Osteoblast (primary cell): ENCODE measurements at regions not wholly inside any gene's neighbourhood (a gene's known extent, or its start where the extent isn't known, plus 50 kb on each side); places are given as distances from the start of the nearest gene placed in this dataset.

ENCODE experiments used
- DNase-seq: peaks from one replicate; pipeline ENCODE4 v3.0.0; 2011; ENCODE audit warnings: low spot score, mixed read lengths; ENCODE audit not compliant: insufficient read length; ENCODE audit errors: missing footprints
- H2AFZ ChIP-seq: 2 replicates; pipeline ENCODE4 v1.6.0; 2011; ENCODE audit warnings: mild to moderate bottlenecking, low read length
- H3K27ac ChIP-seq: 2 replicates; pipeline ENCODE4 v1.5.1; 2011; ENCODE audit warnings: mild to moderate bottlenecking, low read depth, low read length, moderate library complexity
- H3K27me3 ChIP-seq: 2 replicates; pipeline ENCODE4 v1.6.0; 2012; ENCODE audit warnings: mild to moderate bottlenecking, control low read depth, inconsistent platforms, low read length, moderate library complexity; ENCODE audit not compliant: insufficient read depth
- H3K36me3 ChIP-seq: 2 replicates; pipeline ENCODE4 v1.5.1; 2011; ENCODE audit warnings: mild to moderate bottlenecking, low read length, control low read depth, moderate library complexity; ENCODE audit not compliant: insufficient read depth
- H3K4me1 ChIP-seq: 2 replicates; pipeline ENCODE4 v1.5.1; 2011; ENCODE audit warnings: mild to moderate bottlenecking, low read length, control low read depth, moderate library complexity; ENCODE audit not compliant: insufficient read depth
- H3K4me2 ChIP-seq: 2 replicates; pipeline ENCODE4 v1.6.0; 2011; ENCODE audit warnings: mild to moderate bottlenecking, low read length; ENCODE audit not compliant: insufficient read depth
- H3K4me3 ChIP-seq: fragments of 200-600 bp; sonication (generic); 3 replicates; pipeline ENCODE4 v1.5.1; 2012; ENCODE audit warnings: mild to moderate bottlenecking, low read length, inconsistent platforms; ENCODE audit not compliant: insufficient read depth
- H3K79me2 ChIP-seq: 2 replicates; pipeline ENCODE4 v1.6.0; 2012; ENCODE audit warnings: mild to moderate bottlenecking, low read length, control low read depth, inconsistent platforms; ENCODE audit not compliant: insufficient read depth
- H3K9me3 ChIP-seq: 2 replicates; pipeline ENCODE4 v1.5.1; 2011; ENCODE audit warnings: low read depth, low read length, control low read depth
- H4K20me1 ChIP-seq: 2 replicates; pipeline ENCODE4 v1.6.0; 2012; ENCODE audit warnings: mild to moderate bottlenecking, low read length, control low read depth; ENCODE audit not compliant: insufficient read depth
- CTCF ChIP-seq: IDR thresholded peaks from 2 replicates; pipeline ENCODE4 v1.5.1; 2011; ENCODE audit warnings: mild to moderate bottlenecking, low read depth, low read length, moderate library complexity; ENCODE audit errors: extremely low read depth

GRCh38 chr18:51865538-51865937, 474.5 kb upstream of the DCC start:
- no peak for DNase-seq
- no peaks in the 10 kb centered on the region for H3K36me3 ChIP-seq
- H3K4me1 ChIP-seq: no peaks in the 10 kb centered on the region
- no peak overlapping the region for H3K4me3 ChIP-seq
- no peak overlapping the region for H3K27ac ChIP-seq
- no peak for TF ChIP-seq CTCF
- H2AFZ ChIP-seq: no peak overlapping the region
- H3K27me3 ChIP-seq: no peaks in the 10 kb centered on the region
- H3K9me3 ChIP-seq: no peaks in the 10 kb centered on the region
- H4K20me1 ChIP-seq: no peaks in the 10 kb centered on the region
- H3K4me2 ChIP-seq: no peak overlapping the region
- H3K79me2 ChIP-seq: no peaks in the 10 kb centered on the region

GRCh38 chr18:51867767-51868166, 472.2 kb upstream of the DCC start:
- Histone ChIP-seq H3K36me3 (no peaks in the 10 kb centered on the region), H4K20me1 (no peaks in the 10 kb centered on the region), H3K4me3 (no peak overlapping the region), H3K9me3 (no peaks in the 10 kb centered on the region), H2AFZ (no peak overlapping the region), H3K27ac (no peak overlapping the region), H3K4me2 (no peak overlapping the region), H3K27me3 (no peaks in the 10 kb centered on the region), H3K79me2 (no peaks in the 10 kb centered on the region), H3K4me1 (no peaks in the 10 kb centered on the region)
- no peak for TF ChIP-seq CTCF
- no peak for DNase-seq

GRCh38 chr18:51878724-51879123, 461.3 kb upstream of the DCC start:
- Histone ChIP-seq H3K27ac (no peak overlapping the region), H3K36me3 (no peaks in the 10 kb centered on the region), H3K4me1 (no peaks in the 10 kb centered on the region), H4K20me1 (no peaks in the 10 kb centered on the region), H3K27me3 (no peaks in the 10 kb centered on the region), H2AFZ (no peak overlapping the region), H3K79me2 (no peaks in the 10 kb centered on the region), H3K4me2 (no peak overlapping the region), H3K4me3 (no peak overlapping the region), H3K9me3 (no peaks in the 10 kb centered on the region)
- TF ChIP-seq CTCF: no peak
- no peak for DNase-seq

GRCh38 chr18:51879329-51879728, 460.7 kb upstream of the DCC start:
- no peaks in the 10 kb centered on the region for H3K36me3 ChIP-seq
- no peaks in the 10 kb centered on the region for H3K79me2 ChIP-seq
- no peaks in the 10 kb centered on the region for H3K4me1 ChIP-seq
- no peak for DNase-seq
- H3K4me2 ChIP-seq: no peak overlapping the region
- H3K27ac ChIP-seq: no peak overlapping the region
- H3K9me3 ChIP-seq: no peaks in the 10 kb centered on the region
- H3K27me3 ChIP-seq: no peaks in the 10 kb centered on the region
- no peak for TF ChIP-seq CTCF
- no peak overlapping the region for H2AFZ ChIP-seq
- H3K4me3 ChIP-seq: no peak overlapping the region
- no peaks in the 10 kb centered on the region for H4K20me1 ChIP-seq
